Retina (tissue), 1 donor: ENCODE measurements at regions not wholly inside any gene's neighbourhood (a gene's known extent, or its start where the extent isn't known, plus 50 kb on each side); places are given as distances from the start of the nearest gene placed in this dataset.
"Not testable (repeated sequence)": the region's sequence is repeated elsewhere in the genome, so short reads cannot be mapped to it uniquely, and the experiment has no call there.

Experiments
- DNase-seq: peaks from one replicate; pipeline ENCODE4 v3.0.0-alpha.2; 2016

GRCh38 chr21:24681456-24681855 lies 925.8 kb downstream of the MRPL39 start:
- DNase-seq: no peak

- no peak for DNase-seq
Measured at GRCh38 chr21:24671901-24672300, 935.4 kb downstream of the MRPL39 start.

GRCh38 chr21:24658926-24659325 lies 948.4 kb downstream of the MRPL39 start:
- DNase-seq: no peak

DNA sequence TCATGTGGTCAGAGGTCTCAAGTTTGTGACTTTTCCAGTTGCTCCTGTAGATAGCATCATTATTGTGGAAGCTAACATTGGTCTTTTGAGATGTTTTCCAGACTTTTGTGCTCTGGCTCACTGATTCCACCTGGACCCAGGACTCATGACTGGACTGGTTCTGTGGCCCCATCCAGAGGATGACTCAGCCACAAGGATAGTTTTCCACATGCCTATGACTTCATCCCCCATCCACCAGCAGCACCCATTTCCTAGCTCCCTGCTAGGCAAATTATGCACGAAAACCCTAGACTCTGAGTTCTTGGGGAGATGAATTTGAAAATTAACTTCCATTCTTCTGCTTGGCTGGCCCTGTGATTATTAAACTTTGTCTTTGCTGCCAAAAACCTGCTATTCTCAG lies 949.3 kb downstream of the MRPL39 start:
- DNase-seq: no peak

DNA sequence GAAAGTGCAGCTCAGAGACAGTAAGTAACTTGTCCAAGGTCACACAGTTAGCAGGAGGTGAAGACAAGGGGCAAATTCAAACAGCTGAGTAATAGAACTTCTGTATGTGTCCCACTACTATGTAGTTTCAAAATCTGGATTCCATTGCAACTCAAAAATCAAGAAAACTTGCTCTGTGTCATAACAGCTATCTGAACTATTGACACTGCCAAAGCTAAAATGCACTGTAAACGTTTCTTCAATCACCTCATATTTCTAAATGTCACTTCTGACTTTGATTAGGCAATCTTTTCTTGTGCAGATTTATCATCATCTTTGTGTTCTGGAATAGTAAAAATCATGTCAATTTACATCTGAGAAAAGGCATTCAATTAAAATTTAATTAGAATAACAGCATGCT lies 957.6 kb downstream of the MRPL39 start:
- no peak for DNase-seq

- no peak for DNase-seq
Measured at GRCh38 chr21:24636696-24637095, 970.6 kb downstream of the MRPL39 start.

DNA sequence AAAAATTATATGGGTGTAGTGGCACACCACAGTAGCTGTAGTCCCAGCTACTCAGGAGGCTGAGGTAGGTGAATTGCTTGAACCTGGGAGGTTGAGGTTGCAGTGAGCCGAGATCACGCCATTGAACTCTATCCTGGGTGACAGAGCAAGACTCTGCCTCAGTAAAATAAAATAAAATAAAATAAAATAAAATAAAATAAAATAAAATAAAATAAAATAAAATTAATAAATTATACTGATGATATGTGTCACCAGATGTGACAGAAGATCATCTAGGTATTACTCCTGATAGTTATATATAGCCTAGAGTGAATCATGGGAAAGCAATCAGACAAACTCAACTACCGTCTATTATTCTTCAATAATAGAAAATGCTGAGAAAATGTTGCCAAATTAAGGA lies 972.5 kb downstream of the MRPL39 start:
- no peak for DNase-seq

DNA sequence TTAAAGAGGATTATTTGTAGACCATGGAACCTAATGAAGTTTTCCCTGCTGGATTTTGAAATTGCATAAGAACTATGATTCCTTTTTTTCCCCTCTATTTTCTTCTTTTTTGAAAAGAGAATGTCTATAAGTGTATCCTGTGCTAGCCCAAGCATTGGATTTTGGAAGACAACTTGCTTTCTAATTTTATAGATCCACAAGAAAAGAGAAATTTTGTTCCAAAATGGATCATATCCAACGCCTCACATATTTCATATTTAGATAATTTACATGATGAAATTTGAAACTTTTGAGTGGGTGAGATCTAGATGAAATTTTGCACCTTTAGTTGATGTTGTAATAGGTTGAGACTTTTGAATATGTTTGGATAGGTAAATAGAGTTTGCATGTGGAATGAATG lies 978.7 kb downstream of the MRPL39 start:
- DNase-seq: no peak

GRCh38 chr21:24628046-24628445 lies 979.2 kb downstream of the MRPL39 start:
- no peak for DNase-seq

GRCh38 chr21:24617819-24618218 lies 989.5 kb downstream of the MRPL39 start:
- DNase-seq: no peak

DNA sequence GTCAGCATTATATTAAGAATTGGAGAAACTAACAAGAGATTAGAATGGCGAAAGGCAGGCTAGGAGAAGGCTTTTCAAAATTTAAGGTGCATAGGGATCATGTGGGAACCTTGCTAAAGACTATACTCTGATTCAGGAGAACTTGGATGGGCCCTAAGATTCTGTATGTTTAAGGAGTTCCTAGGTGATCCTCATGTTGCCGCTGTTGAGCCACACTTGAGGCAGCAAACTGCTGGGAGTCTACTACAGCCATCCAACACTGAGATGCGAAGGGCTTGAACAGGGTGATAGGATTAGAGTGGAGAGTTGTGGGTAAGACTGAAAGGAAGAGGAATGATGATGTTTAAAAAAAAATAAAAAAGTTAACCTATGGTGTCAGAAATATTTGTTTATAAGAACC lies 1013.2 kb downstream of the MRPL39 start:
- DNase-seq: no peak

- DNase-seq: no peak
Measured at GRCh38 chr21:24590261-24590660, 1017.0 kb downstream of the MRPL39 start.

DNA sequence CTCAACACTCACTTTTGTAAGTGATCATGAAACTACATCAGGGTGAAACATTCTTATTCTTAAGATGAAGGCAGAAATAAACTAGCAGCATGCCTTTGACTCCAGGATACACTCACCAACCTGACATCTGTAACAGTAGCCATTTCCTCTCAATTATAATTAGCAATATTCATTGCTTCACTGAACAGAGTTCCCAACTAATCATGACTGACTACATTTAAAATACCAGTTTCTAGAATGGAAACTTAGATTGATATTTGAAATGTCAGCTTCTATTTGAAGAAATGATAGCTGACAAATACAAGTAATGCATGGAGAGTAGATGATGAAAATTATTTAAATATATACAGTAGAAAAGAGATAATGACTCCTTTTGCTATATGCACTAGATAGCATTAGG lies 1023.8 kb downstream of the MRPL39 start:
- DNase-seq: no peak

DNA sequence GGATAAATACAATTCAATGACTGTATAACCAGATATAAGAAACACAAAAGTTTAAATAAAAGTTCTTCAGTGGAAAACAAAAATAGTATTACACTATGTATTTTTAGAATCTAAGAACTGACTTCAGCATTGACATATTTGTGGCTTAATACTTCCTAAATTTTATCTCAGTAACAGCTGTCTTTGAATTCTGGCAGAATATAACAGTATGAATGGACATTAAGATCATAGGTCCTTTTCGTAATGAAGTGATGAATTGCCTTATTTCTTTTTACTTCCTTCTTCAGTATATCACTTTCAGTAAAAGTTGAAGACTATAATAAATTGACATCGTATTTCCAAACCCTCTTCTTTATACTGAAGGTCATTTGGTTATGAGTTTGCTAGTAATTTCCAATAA lies 1030.0 kb downstream of the MRPL39 start:
- DNase-seq: no peak

GRCh38 chr21:24561291-24561690 lies 1046.0 kb downstream of the MRPL39 start:
- DNase-seq: no peak

DNA sequence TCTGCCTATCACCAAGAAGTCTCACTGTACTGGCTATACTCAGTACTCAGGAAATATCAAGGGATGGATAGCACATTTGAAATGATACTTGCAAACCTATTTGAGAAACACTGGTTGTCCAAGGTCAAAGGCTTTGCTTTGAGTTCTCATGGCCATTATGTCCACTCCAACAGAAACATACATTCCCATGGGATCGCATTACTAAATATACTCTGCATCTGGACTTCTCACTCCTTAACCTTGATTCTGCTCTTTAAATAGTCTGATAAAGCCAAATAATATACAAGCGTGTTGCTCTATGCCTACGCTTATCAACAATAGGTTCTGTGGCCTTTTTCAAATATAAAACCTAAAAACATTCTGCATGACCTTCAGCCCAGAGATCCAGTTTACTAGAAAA lies 1054.8 kb downstream of the MRPL39 start:
- no peak for DNase-seq

- no peak for DNase-seq
Measured at GRCh38 chr21:24545807-24546361, 1061.4 kb downstream of the MRPL39 start.

DNA sequence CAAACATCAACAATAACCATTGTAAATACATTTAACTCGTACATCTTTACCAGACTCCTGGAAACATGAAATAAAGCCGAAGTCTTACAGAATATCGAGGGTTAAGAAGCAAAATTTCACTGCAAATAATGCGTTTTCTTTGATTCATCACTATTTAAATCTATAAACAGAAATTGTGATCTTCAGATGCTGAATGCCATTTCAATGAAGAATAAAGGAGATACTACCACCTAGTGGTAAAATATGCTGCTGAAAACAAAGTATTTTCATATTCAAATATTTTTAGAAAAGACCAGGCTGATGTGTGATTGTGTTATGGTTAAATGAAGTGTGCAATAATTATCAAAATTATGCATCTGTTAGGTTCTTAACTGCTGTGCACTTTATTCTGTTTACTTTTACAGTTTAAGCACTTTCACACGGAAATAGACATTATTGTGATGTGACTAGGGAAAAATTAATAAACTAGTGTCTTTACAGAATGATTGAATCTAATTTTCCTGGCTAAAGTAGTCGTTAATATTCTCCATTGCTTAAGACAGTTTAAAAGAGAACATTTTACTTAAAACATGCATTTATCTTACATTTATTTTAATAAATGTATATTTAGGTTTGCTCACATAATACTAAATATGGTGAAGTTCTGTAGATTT lies 1093.1 kb downstream of the MRPL39 start:
- peak; percentile 15 for DNase-seq

- DNase-seq: no peak
Measured at GRCh38 chr21:24509131-24509530, 1098.2 kb downstream of the MRPL39 start.

- DNase-seq: no peak
Measured at GRCh38 chr21:24486973-24487372, 1120.3 kb downstream of the MRPL39 start.

- DNase-seq: not testable (repeated sequence)
Measured at GRCh38 chr21:24483361-24483760, 1123.9 kb downstream of the MRPL39 start.

- no peak for DNase-seq
Measured at GRCh38 chr21:24470852-24471251, 1136.4 kb downstream of the MRPL39 start.

DNA sequence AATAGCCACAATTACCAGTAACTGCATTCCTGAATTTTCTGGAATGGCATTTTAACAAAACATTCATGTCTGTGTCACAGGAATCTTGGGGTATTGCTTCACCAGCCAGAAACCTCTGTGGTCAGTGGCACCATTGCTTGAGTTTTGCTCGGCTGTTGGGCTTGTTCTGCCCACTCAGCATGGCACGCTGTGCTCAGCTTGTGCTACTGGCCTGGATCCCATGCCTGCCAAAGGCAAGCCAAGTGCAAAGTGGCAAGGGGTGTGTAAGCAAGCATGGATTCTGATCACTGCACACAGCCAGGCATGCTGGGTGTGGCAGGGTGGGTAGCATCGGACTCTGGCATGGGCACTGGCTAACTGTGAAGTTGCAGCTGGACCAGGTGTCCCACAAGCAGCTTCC lies 1150.9 kb downstream of the MRPL39 start:
- DNase-seq: no peak

DNA sequence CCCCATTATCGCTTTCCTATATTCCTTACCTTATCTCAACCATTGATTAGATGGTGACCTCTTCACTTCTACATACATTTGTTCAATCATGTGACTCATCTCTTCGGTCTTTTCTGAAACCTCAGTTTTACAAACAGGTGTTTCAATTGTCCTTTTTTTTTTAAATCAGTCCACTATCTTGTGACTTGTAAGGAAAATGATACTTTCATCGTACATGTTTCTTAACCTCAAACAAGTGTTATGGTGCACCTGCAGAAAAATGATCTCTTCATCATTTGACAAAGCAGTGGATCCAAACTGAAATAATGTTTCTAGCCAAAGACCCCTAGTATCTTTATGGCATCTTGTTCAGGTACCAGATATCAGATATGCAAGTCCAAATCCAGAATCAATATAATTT lies 1157.2 kb downstream of the MRPL39 start:
- DNase-seq: no peak

DNA sequence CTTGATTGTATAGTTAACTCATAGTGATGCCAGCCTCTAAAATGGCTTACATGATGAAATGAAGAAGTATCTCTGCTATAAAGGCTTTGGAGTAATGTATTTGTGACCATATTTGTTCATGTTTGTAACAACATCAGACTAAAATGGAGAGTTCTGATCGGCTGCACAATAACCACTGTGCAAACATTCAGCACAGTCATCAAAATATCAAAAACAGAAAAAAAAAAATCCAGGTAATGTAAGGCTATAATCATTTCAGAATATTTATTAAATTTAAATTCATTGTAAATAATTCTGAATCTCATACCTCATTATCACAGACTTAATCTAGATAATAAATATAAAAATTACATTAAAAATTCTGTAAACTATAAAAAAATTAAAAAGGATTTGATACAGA lies 1161.8 kb downstream of the MRPL39 start:
- DNase-seq: no peak
